ENCODE measurements at regions not wholly inside any gene's neighbourhood (a gene's known extent, or its start where the extent isn't known, plus 50 kb on each side); places are given as distances from the start of the nearest gene placed in this dataset.

GRCh38 chr7:131000389-131000788 is 266.4 kb upstream of the KLF14 start:
- DNase-seq = no peak

DNA sequence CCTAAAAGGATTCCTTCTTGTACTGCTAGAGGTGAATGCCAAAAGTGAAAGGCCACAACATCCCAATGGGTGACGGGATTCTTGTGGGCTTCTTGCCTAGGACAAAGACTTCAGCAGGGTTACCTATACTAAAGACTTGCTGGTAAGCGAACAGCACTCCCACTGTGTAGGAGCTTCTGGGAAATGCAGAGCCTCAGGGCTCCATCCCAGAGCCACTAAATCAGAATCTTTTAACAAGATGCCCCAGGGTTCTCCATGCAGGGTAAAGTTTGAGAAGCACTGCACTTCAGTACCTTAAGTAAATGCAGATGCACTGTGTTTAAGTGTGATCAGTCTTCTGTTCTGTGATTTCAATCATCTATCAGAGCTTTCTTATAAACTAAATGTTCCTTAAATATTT is 266.9 kb upstream of the KLF14 start:
- no peak for DNase-seq

- no peak for DNase-seq
Measured at GRCh38 chr7:131002600-131002999, 268.6 kb upstream of the KLF14 start.

DNA sequence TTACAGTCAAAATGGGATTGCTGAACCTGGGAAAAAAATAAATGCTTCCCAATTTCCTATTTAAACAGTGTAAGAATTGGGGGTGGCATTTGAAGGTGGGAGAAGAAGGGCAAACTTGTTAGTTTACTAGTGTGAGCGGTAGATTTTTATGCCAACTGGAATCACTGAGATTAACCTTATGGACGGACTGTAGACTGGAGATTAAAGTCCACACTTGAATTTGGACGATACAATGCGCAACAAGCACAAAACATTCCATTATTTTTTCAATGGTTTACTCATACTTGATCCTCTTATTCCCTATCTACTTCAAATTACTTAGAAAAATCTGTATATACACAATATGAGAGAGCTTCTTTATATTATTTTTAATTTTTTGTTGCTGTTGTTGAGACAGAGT is 269.6 kb upstream of the KLF14 start:
- no peak for DNase-seq

GRCh38 chr7:131004371-131004770 is 270.4 kb upstream of the KLF14 start:
- DNase-seq = no peak

GRCh38 chr7:131007439-131008330 is 273.7 kb upstream of the KLF14 start:
- peak in 2 of 4 experiments; percentile 16 to 22 for DNase-seq

- no peak for DNase-seq
Measured at GRCh38 chr7:131008840-131009711, 275.1 kb upstream of the KLF14 start.

DNA sequence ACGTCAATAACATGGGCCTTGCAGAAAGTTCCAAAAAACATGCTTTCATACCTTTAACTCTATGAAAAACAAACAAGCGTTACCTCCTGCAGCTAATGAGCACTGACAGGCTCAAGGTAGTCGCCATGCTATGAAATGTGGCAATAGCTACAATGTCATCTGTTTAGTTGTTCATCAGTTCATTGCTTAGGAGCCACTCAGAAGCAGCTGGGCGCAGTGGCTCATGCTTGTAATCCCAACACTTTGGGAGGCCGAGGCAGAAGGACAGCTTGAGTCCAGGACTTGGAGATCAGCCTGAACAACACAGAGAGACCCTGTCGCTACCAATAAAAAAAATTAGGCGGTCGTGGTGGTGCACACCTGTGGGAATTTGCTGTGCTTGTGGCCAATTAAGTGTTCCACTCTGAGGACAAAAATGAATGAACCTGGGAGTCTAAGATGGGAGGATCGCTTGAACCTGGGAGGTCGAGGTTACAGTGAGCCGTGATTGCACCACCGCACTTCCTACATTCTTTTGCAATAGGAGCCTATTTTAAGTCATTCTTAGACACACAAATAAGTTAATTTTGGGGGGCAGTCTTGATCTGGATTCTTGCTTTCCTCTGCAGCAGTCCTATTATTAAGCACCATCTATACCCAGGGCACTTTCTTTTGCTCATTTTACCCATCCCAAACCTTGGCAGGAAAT is 276.2 kb upstream of the KLF14 start:
- DNase-seq = no peak

GRCh38 chr7:131010717-131011431 is 276.9 kb upstream of the KLF14 start:
- DNase-seq = no peak

DNA sequence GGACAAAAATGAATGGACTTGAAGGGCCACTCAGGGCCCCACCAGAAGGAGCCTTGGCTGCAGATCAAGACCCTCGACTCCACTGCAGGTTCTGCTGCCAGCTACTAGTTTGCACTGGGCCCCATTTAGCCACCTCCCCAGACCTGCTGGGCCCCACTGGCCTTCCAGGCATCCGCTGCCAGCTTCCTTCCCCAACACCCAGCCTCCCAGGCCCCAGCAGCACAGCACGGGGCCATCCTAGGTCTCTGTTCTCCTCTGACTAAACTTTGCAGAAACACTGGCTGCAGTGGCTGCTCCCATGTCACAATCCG is 277.4 kb upstream of the KLF14 start:
- no peak for DNase-seq

DNA sequence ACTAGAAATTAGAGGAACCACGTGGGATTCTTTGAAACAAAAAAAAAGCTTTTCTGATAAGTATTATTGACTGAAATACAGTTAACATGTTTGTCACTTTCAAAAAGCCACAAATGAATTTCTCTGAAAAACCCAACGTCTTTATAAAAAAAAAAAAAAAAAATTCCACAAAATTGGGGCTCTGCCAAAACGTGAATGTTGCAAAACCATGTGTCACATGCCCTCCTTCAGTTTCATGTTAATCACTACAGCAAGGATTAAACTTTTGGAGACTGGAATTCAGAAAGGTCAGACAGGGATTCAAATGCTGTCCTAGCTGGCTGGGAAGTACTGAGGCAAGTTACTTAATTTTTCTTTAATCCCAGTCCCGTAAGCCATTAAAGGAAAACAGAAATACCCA is 278.0 kb upstream of the KLF14 start:
- DNase-seq = no peak

GRCh38 chr7:131012477-131013031 is 278.5 kb upstream of the KLF14 start:
- DNase-seq = no peak

GRCh38 chr7:131013716-131014115 is 279.7 kb upstream of the KLF14 start:
- DNase-seq = no peak

GRCh38 chr7:131014906-131015656 is 281.1 kb upstream of the KLF14 start:
- no peak for DNase-seq

- no peak for DNase-seq
Measured at GRCh38 chr7:131015657-131015958, 281.6 kb upstream of the KLF14 start.

- no peak for DNase-seq
Measured at GRCh38 chr7:131016230-131016629, 282.2 kb upstream of the KLF14 start.

- DNase-seq = no peak
Measured at GRCh38 chr7:131019351-131019750, 285.3 kb upstream of the KLF14 start.

GRCh38 chr7:131020759-131021261 is 286.8 kb upstream of the KLF14 start:
- no peak for DNase-seq

- DNase-seq = no peak
Measured at GRCh38 chr7:131021460-131021859, 287.5 kb upstream of the KLF14 start.

GRCh38 chr7:131021902-131022301 is 287.9 kb upstream of the KLF14 start:
- no peak for DNase-seq

- no peak for DNase-seq
Measured at GRCh38 chr7:131026297-131027000, 292.4 kb upstream of the KLF14 start.

Data from activated naive CD4-positive, alpha-beta T cell (primary cell).